ENCODE measurements at regions not wholly inside any gene's neighbourhood (a gene's known extent, or its start where the extent isn't known, plus 50 kb on each side); places are given as distances from the start of the nearest gene placed in this dataset.

DNA sequence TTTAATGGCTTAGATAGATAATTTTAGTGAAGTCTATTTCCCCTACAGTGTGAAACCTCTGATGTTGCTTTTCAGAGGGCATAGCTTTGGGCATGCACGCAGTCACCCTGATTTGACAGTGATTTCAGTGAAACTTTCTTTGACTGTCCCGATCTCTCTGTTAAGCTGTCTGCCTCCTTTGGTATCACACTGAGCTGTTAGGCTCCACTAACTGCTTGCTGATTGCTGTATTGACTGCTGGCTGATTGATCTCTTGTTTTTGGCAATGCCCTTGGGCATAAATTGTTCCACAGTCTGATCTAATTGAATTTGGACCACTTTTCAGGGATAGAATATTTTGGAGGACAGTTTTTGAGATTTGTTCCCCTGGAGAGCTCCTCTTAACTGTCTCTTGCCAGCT lies 68.5 kb upstream of the CCDC54 start:
- DNase-seq, result no peak

DNA sequence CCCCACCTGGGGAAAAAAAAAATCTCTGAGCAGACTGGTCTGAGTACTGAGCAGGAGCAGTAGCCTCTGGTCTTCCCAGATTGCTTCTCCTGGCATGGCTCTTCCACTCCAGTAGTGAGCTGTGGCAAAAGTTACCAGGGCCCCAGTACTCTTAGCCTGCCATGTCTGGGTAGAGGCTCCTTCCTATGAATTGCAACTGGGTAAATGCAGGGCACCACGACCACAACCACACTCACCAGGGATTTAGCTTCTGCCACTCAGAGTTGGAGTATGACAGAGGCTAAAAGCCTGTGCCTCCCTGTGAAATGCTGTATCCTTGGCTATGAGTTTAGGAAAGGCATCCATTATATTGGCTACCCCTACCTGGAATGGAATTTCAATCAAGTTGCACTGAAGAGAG lies 67.9 kb upstream of the CCDC54 start:
- no peak for DNase-seq

DNA sequence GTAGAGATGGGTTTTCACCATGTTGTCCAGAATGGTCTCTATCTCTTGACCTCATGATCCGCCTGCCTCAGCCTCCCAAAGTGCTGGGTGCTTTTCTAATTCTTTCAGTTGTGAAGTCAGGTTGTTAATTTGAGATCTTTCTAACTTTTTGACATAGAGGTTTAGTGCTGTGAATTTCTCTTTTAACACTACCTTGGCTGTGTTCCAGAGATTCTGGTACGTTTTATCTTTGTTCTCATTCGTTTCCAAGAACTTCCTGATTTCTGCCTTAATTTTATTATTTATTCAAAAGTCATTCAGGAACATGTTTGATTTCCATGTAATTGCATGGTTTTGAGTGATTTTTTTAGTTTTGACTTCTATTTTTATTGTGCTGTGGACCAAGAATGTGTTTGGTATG lies 63.5 kb upstream of the CCDC54 start:
- no peak for DNase-seq

DNA sequence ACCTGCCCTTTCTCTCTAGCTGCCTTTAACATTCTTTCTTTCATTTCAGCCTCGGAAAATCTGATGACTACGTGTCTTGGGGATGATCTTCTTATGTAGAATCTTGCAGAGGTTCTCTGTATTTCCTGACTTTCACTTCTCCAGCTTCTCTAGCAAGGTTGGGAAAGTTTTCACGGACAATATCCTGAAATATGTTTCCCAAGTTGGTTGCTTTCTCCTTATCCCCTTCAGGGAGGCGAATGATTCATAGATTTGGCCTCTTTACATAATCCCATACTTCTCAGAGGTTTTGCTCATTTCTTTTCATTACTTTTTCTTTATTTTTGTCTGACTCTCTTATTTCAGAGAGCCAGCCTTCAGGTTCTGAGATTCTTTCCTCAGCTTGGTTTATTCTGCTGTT lies 62.1 kb upstream of the CCDC54 start:
- peak; percentile 22 for DNase-seq

DNA sequence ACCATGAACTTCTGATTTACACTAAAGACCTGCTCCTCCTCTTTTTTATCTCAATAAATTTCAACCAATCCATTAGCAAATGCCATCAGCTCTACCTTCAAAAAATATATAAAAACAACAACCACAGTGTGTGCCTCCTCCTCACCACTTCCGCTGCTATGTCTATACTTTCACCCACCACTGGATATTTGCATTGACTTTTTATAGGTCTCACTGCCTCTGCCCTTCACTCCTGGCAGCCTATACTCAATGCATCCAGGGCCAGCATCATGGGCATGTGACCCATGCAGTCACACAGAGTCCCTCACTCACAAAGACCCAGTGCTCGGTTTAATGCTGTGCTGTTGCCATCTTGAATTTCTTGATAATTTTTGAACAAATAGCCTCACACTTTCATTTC lies 53.5 kb upstream of the CCDC54 start:
- no peak for DNase-seq

DNA sequence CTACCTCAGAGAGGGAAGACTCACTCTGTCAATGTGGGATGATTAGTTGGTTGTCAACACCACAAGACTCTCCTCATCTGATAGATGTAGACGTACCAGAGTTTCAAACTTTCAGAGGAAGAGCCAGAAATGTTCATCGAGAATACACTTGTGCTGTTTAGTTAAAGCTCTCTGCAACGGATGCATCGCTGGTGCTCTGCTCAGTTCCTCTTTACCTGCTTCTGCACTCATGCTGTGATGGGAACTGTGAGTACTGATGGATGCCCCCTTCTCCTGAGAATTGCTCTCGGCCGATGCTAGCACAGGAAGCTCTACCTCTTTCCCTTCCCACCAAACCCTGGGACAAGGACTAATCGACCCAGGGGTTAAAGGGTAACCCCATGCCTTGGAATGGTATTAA lies 51.8 kb upstream of the CCDC54 start:
- DNase-seq, result no peak
